SH-SY5Y (cell line): ENCODE measurements at regions not wholly inside any gene's neighbourhood (a gene's known extent, or its start where the extent isn't known, plus 50 kb on each side); places are given as distances from the start of the nearest gene placed in this dataset.

ENCODE experiments used
- GATA2 ChIP-seq: IDR thresholded peaks from 2 replicates; pipeline ENCODE4 v1.6.1; 2011; ENCODE audit warnings: mild to moderate bottlenecking, low read depth, low read length
- GATA3 ChIP-seq: IDR thresholded peaks from 2 replicates; pipeline ENCODE4 v1.6.1; 2011; ENCODE audit warnings: low read depth, mild to moderate bottlenecking, low read length, moderate library complexity

DNA sequence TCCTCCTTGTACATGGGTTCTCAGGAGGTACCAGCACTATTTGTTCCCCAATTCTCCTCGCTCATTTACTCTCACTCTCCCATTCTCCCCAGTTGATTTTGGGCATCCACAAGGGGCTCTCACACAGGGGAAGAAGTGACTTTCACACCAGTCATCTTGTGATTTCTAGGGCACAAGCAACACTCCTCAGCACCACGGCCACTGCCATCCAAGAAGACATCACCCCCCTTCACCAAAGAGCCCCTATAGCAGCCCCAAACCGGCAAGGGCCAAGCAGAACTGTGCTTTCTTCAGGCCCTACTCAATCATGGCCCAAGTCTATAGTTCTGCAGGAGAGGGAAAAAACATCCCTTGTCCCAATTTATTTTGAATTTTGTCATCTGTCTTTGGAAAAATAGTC lies 209.2 kb upstream of the ARL4C start:
- TF ChIP-seq GATA3 (no peak), GATA2 (no peak)

DNA sequence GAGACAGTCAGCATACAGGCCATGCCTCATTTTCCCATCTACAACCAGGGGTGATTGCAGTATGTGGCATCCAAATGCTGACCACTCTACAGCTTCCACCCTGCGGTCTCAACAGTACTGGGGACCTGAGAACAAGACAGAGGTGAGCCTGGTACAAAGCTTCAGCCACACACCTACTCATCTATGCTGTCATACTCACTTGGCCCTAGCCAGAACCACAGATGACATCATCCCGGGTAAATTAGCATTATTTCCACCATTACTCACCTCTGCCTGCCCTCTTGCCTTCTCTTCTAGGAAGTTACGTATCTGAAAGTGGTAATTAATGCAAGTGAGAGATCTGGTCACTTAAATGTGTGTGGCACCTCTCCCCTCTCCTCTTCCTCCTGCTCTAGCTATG lies 208.2 kb upstream of the ARL4C start:
- TF ChIP-seq GATA3: no peak
- TF ChIP-seq GATA2: no peak

DNA sequence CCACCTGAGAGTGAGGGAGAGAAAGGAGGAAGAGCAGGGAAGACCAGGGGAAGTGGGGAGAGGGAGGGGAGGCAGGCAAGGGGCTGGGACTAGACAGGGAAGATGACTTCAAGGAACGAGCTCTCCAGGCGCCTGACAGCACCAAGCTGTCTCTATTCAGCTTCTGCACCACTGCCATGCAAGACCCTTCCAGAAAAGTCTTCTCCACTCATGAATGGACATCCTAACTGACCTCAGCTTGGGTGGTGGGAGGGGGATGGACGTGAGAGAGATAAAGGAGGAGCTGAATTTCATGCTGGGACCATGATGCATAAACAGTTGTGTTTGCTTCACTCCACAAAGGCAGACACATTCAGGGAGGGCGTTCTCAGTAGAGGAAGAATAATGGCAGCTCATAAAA lies 206.4 kb upstream of the ARL4C start:
- TF ChIP-seq GATA3 (no peak), GATA2 (no peak)

DNA sequence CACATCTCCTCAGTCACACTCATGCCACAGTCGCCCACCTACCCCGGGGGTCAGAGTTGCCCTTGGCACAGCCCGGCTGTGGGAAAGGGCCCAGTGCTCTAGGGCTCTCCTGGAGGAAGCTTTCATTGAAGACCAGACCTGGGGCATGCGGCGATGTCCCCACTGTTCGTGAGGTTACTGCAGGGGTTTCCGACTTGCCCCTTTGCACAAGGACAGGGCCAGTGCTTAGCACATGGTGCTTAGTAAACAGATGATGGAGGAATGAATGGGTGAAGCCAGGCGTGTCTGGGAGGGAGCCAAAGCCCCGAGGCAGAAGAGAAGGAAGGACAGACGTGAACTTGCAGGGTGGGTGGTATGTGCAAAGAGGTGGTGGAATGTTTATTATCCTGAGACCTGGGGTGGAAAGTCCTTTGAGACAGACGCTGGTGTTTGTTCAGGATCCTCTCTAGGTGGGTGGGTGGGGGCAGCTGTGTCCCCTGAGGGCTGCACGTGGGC lies 205.9 kb upstream of the ARL4C start:
- TF ChIP-seq GATA3 (no peak), GATA2 (no peak)

DNA sequence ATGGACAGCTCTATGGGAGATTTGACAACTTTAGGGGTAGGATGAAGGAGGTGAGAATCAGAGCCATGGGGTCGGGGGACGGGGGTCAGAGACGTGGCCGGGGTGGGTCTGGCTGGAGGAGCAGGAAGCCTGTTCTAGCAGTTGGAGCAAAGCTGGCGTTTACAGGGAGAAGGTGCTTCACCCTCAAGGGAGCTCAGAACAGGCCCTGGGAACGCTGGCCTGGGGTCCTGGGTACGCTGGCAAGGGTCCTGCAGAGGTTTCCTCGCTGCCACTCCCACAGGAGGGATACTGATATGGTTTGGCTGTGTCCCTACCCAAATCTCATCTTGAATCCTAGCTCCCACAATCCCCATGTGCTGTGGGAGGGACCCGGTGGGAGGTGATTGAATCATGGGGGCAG lies 205.0 kb upstream of the ARL4C start:
- TF ChIP-seq GATA2 (no peak), GATA3 (no peak)

DNA sequence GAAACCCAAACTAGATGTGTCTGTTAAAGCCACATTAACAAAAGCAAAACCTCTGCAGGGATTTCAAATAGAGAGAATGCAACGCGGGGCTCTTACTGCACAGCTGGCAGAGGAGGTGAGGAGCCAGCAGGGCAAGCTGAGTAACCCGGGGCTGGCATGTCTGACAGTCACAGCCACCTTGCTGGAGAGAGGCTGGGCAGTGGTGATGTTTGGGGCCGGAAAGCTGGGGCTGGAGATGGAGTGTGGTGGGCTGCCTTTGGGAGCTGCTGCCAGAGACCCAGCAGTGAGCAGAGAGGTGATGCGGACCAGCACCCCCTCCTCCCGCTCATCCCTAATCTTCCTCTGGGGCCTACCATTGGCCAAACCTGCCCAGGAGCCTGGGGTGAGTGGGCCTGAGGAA lies 204.5 kb upstream of the ARL4C start:
- TF ChIP-seq GATA3 (no peak), GATA2 (no peak)

DNA sequence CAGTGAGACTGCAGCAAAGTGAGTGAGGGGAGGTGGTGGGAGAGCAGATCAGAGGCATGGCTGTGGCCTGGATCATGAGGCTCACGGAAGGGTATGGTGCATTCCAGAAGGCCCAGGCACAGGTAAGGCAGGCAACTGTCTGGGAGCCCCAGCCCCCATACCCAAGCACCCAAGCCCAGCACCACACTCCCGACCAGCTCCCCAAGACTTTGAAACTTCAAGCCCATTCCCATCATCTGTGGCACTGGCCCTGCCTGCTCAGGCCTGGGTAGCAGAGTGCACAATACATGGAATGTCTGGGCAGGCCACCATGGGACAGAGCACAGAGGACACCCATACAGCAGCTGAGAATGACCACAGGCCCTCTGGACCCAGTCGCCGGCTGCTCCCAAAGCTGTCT lies 202.6 kb upstream of the ARL4C start:
- TF ChIP-seq GATA3: no peak
- TF ChIP-seq GATA2: no peak

DNA sequence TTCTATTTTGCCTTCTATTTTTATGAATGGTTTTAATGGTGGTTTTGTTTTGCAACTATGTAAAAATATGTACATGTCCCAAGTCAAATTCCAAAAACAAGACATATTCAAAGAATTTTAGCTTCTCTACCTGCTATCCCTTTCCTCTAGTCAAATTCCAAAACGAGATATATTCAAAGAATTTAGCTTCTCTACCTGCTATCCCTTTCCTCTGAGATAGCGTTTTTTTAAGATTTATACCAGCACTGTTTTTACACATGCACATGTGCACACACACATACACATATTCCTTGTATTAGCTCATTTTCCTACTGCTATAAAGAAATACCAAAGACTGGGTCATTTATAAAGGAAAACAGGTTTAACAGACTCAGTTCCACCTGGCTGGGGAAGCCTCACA lies 199.1 kb upstream of the ARL4C start:
- no peak for TF ChIP-seq GATA3
- no peak for TF ChIP-seq GATA2

DNA sequence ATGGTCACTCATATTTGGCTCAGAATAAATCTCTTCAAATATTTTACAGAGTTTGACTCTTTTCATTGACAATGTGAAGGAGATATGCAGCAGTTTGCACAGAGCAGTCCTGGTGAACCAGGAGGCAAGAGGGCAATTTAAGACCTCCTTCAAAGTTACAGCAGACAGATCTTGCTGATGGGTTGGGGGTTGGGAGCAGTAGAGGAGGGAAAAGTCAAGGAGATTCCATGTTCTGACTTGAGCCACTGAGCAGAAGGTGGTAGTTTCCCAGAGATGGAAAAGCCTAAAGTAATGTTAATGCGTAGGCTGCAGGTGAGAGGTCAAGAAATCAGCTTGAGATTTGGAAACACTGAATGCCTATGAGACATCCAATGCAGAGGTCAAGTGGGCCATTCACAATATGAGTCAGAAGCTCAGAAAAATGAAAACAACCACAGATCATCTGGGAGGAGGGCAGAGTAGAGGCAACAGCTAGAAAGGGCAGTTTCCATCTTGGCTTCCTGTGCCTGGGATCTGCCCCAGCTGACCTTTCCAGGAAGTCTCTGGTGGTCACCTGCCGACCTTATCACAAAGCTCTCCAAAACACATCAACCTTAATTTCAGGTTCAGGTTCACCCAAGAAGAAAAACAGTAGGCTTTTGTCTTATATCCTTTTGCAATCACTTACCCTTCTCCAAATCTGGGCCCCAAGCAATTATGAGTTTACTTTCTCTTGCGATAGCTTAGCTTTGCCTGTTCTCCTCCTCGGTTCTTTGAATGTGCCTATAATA lies 197.5 kb upstream of the ARL4C start:
- TF ChIP-seq GATA2 (no peak), GATA3 (no peak)

DNA sequence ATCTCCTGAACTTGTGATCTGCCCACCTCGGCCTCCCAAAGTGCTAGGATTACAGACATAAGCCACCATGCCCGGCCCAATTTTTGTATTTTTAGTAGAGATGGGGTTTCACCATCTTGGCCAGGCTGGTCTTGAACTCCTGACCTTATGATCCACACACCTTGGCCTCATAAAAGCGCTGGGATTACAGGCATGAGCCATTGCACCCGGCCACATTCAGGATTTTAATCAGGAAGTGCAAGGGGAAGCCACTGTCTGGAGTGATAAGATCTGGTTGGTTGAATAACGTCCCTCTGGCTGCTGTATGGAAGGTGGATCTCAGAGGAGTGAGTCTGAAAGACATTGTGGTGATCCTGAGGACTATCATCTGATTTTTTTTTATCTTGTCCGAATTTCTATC lies 196.3 kb upstream of the ARL4C start:
- peak; percentile 35; the same call in 1 of the 2 replicates for TF ChIP-seq GATA2

DNA sequence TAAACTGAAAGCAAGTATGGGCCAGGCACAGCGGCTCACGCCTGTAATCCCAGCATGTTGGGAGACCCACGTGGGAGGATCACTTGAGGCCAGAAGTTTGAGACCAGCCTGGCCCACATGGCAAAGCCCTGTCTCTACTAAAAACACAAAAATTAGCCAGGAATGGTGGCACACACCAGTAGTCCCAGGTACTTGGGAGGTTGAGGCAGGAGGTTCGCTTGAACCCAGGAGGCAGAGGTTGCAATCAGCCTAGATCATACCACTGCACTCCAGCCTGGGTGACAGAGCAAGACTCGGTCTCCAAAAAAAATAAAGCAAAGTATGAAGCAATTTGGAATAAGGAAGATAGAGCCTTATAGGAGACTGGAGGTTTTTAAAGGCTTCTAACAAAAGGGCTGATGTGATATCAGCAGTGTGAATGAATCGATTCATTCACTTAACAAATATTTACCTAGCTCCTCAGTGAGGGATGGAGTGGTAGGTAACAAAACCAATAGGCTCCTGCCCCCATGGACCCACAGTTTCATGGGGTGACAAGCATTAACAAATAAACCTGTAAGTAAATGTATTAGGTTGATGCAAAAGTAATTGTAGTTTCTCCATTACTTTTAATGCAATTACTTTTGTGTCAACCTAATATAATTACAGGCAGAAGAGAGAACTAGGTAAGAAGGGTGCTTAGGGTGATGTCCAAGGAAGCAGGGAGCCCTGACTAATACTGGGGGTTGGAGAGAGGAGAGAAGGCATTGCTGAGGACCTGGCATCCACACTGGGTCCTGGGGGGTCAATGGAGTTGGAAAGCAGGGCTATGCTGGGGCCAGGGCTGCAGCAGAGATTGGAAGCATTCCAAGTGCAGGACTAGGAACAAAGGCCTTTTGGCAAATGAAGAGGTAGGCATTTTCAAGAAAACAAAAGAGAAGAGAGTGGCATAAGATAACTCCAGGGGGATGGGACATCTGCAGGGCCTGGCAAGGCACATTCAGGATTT lies 195.4 kb upstream of the ARL4C start:
- TF ChIP-seq GATA2 (no peak), GATA3 (no peak)

DNA sequence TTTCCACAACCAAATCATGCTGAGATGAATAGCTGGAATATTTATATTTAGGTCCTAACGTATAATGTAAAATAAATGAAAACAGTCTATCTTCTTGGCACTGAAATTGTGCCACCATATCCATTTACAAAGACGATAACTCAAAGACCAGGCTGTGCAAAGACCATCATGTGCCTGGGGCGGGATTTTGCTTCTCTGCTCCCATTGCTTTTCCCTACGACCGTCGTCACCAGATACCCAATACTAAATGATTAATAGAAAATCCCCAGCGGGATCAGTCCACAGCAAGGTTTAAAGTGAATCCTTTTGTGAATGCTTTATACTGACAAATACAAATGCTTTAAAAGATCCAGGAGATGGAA lies 194.3 kb upstream of the ARL4C start:
- TF ChIP-seq GATA3 (no peak), GATA2 (no peak)

DNA sequence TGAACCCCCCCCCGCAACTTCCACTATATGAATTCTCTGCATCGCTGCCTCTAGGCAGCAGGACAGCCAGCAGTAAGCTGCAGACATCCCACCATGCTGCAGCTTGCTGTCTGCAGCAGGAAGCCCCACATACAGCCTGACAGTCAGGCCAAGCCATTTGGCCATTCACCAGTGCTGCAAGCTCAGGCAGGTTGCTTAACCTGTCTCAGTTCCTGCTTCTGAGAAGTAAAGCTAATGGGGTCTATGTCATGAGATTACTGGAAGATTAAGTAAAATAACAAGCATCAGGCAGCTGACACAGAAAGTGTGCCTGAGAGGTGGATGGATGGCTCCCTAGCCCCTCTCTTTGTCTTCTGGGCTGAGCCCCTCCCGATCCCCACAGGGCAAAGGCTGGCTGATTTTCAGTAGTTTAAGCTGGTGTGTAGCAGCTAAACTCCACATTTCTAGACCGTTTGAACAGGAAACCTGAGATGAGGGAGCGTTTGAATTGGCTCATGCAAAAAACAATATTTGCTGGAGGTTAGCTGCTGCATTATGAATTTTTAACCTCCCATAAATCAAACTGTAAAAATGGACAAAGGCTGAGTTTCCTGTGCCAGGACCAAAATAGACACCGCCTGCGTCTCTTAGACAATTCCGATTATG lies 193.8 kb upstream of the ARL4C start:
- no peak for TF ChIP-seq GATA3
- no peak for TF ChIP-seq GATA2

DNA sequence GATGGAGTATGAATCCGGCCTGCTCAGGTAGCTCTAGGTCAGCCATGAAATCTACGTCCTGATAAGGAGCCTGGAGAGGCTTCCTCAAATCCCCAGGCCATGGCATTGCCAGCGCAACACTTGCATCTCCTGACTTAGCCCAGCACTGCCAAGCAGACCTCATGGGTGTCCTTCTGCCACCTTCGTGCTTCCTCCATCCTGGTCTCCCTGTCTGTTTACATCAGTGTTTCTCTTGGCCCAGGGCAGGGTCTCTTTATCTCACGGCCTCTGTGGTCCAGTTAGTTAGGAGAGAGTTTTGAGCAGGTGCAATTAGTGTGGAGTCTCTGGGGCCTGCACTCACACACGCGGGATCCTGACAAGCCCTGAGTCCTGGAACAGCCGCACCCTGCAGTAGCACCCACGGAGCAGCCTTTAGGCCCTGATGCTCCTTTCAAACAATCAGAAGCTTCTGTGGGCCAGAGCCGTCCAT lies 193.1 kb upstream of the ARL4C start:
- TF ChIP-seq GATA2 (no peak), GATA3 (no peak)
